Testis (tissue), 2 donors: ENCODE measurements at regions not wholly inside any gene's neighbourhood (a gene's known extent, or its start where the extent isn't known, plus 50 kb on each side); places are given as distances from the start of the nearest gene placed in this dataset.

Experiments used
- DNase-seq: peaks from one replicate; pipeline ENCODE4 v3.0.0-alpha.2; 2019
- H3K27ac ChIP-seq, 2 donors: fragments of 200-600 bp; sonication (generic); one replicate each; pipeline ENCODE4 v1.5.1; 2019
- H3K27me3 ChIP-seq: fragments of 200-600 bp; sonication (generic); one replicate; pipeline ENCODE4 v1.5.1; 2019
- H3K36me3 ChIP-seq: fragments of 200-600 bp; sonication (generic); one replicate; pipeline ENCODE4 v1.5.1; 2017; ENCODE audit warnings: low read depth; ENCODE audit errors: missing control alignments
- H3K4me1 ChIP-seq: fragments of 200-600 bp; sonication (generic); one replicate; pipeline ENCODE4 v1.5.1; 2019
- H3K4me3 ChIP-seq, 2 donors: fragments of 200-600 bp; sonication (generic); one replicate each; pipeline ENCODE4 v1.5.1; 2017 to 2019
- H3K9me3 ChIP-seq: fragments of 200-600 bp; sonication (generic); one replicate; pipeline ENCODE4 v1.5.1; 2017
- CTCF ChIP-seq, 3 experiments: fragments of 450-650 bp in 2 of 3; fragments of 200-600 bp in 1 of 3; sonication (generic) in 1 of 3; IDR thresholded peaks; one replicate each; pipeline ENCODE4 v1.5.1; 2016 to 2019; ENCODE audit warnings: antibody characterized with exemption in 3 of 3, mild to moderate bottlenecking in 2 of 3, moderate library complexity in 1 of 3
- POLR2A ChIP-seq: fragments of 450-650 bp; IDR thresholded peaks from one replicate; pipeline ENCODE4 v1.6.1; 2017; ENCODE audit warnings: antibody characterized with exemption, mild to moderate bottlenecking, moderate library complexity
- WGBS, 2 donors: methylation state at CpG; one replicate each; pipeline ENCODE4 v1.1.5; 2018; 5-methylcytosine and 5-hydroxymethylcytosine counted together
- intact Hi-C: fragments of 100-400 bp; cut with DNase I; formaldehyde crosslinking; loops from one replicate; pipeline ENCODE4 v1.15.1; 2023; ENCODE audit warnings: low total_unique reads

- no peaks in the 10 kb centered on the region for H3K4me1 ChIP-seq
- H3K36me3 ChIP-seq, result no peaks in the 10 kb centered on the region
- WGBS, 2 donors, result 74 to 94% methylated on average over 3 of the region's 3 CpGs
- no peak for DNase-seq
- no peak overlapping the region for H3K4me3 ChIP-seq
- H3K27ac ChIP-seq, result no peak overlapping the region
- no peak for TF ChIP-seq CTCF (IDR thresholded peaks at IDR 0.05)
- no peak for TF ChIP-seq POLR2A
- intact Hi-C loops, result no loop called here
- H3K9me3 ChIP-seq, result no peaks in the 10 kb centered on the region
- no peaks in the 10 kb centered on the region for H3K27me3 ChIP-seq
Observed at GRCh38 chr20:39600871-39601270, 638.7 kb downstream of the DHX35 start.

- H3K4me3 ChIP-seq, result no peak overlapping the region
- no peaks in the 10 kb centered on the region for H3K4me1 ChIP-seq
- H3K9me3 ChIP-seq, result no peaks in the 10 kb centered on the region
- intact Hi-C loops, result no loop called here
- no peak overlapping the region for H3K27ac ChIP-seq
- H3K36me3 ChIP-seq, result no peaks in the 10 kb centered on the region
- no peaks in the 10 kb centered on the region for H3K27me3 ChIP-seq
- 67 to 84% methylated on average over 1 of the region's 1 CpG for WGBS, 2 donors
- TF ChIP-seq POLR2A, result no peak
- TF ChIP-seq CTCF (IDR thresholded peaks at IDR 0.05), result no peak
- DNase-seq, result no peak
Observed at GRCh38 chr20:39600156-39600555, 638.0 kb downstream of the DHX35 start.

DNA sequence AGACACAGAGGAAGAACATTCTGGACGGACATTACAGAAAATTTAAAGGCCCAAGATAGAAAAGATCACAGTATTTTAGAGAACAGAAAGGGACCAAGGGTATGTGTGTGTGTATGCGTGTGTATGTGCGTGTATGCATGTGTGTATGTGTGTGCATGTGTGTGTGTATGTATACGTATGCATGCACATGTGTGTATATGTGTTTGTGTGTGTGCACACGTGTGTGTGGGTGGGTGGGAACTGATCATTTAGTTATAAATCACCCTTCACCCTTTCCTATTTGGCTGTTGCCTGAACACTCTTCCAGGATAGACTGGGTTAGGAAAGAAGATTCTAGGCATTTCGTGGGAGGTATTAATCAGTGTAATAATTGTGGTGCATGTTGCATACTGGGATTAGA, 634.4 kb downstream of the DHX35 start:
- Histone ChIP-seq H3K9me3 (no peaks in the 10 kb centered on the region), H3K4me1 (no peaks in the 10 kb centered on the region), H3K27ac (no peak overlapping the region), H3K36me3 (no peaks in the 10 kb centered on the region), H3K4me3 (no peak overlapping the region), H3K27me3 (no peaks in the 10 kb centered on the region)
- no peak for DNase-seq
- TF ChIP-seq POLR2A (no peak), CTCF (IDR thresholded peaks at IDR 0.05) (no peak)
- intact Hi-C loops, result no loop called here
- WGBS, 2 donors, result 81 to 87% methylated on average over 6 of the region's 6 CpGs

DNA sequence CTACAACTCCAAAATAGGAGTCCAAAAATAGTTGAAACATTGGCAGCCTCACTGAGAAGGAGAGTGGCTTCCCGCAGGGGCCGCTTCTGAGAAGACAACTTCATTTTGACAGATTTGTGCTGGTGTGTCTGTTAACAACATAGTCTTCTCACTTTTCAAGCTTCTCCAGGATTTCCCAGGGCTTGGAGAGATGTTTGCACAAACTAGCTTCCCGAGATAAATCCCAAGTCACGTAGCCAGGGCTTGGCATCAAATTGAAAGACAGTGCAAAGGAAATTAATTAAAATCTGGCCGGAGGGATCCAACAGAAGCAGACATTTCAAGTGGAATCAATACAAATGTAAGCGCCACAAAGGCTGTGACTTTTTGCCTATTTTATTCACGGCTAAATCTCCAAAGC, 630.2 kb downstream of the DHX35 start:
- H3K9me3 ChIP-seq, result no peaks in the 10 kb centered on the region
- WGBS, 2 donors, result 58 to 60% methylated on average over 7 of the region's 7 CpGs
- H3K4me1 ChIP-seq, result no peaks in the 10 kb centered on the region
- no peaks in the 10 kb centered on the region for H3K36me3 ChIP-seq
- H3K27me3 ChIP-seq, result no peaks in the 10 kb centered on the region
- H3K4me3 ChIP-seq, result no peak overlapping the region
- no peak for TF ChIP-seq CTCF (IDR thresholded peaks at IDR 0.05)
- TF ChIP-seq POLR2A, result no peak
- DNase-seq, result no peak
- no peak overlapping the region for H3K27ac ChIP-seq
- intact Hi-C loops, result no loop called here

- Histone ChIP-seq H3K36me3 (no peaks in the 10 kb centered on the region), H3K4me1 (no peaks in the 10 kb centered on the region), H3K9me3 (no peaks in the 10 kb centered on the region), H3K27me3 (no peaks in the 10 kb centered on the region), H3K4me3 (no peak overlapping the region), H3K27ac (no peak overlapping the region)
- DNase-seq, result no peak
- WGBS, 2 donors, result 39 to 52% methylated on average over 5 of the region's 5 CpGs
- intact Hi-C loops, result no loop called here
- no peak for TF ChIP-seq POLR2A
- no peak for TF ChIP-seq CTCF (IDR thresholded peaks at IDR 0.05)
Observed at GRCh38 chr20:39588148-39588757, 626.1 kb downstream of the DHX35 start.
